Panc1 (cell line): ENCODE measurements at regions not wholly inside any gene's neighbourhood (a gene's known extent, or its start where the extent isn't known, plus 50 kb on each side); places are given as distances from the start of the nearest gene placed in this dataset.

ENCODE experiments used
- ATAC-seq: fragments of 200-7000 bp; cut with Tn5 transposase; 2 replicates; pipeline ENCODE4 v1.9.1; 2020; ENCODE audit warnings: mild to moderate bottlenecking, moderate library complexity
- BruUV-seq: library from RNA; stranded (reverse); fragments of 400-500 nt; replicated peaks from 2 replicates; lab custom pipeline; 2021; lab: Mats Ljungman, UMichigan
- CTCF ChIA-PET: fragments of 300-600 bp; sonication (Branson Sonifier 250); formaldehyde crosslinking; loops from one replicate; lab custom pipeline; 2022; ENCODE audit warnings: antibody characterized with exemption; lab: Charles Lee
- POLR2A ChIA-PET: fragments of 300-600 bp; sonication (Branson Sonifier 250); formaldehyde crosslinking; loops from one replicate; lab custom pipeline; 2022; ENCODE audit warnings: antibody characterized with exemption; lab: Charles Lee
- DNase-seq: peaks from one replicate; pipeline ENCODE4 v3.0.0-alpha.2; 2010; ENCODE audit warnings: low read depth, low spot score
- H3K27ac ChIP-seq: 2 replicates; pipeline ENCODE4 v1.5.1; 2011; ENCODE audit warnings: mild to moderate bottlenecking, low read length, inconsistent platforms
- H3K27me3 ChIP-seq: fragments of 200-500 bp; sonication (Bioruptor generic); 2 replicates; pipeline ENCODE4 v1.6.0; 2014; ENCODE audit warnings: low read length, inconsistent platforms; ENCODE audit not compliant: control insufficient read depth, insufficient read depth
- H3K36me3 ChIP-seq: fragments of 200-500 bp; sonication (Bioruptor generic); 2 replicates; pipeline ENCODE4 v1.5.1; 2014; ENCODE audit warnings: inconsistent platforms, mild to moderate bottlenecking, low read length, moderate library complexity; ENCODE audit not compliant: control insufficient read depth, insufficient read depth
- H3K4me1 ChIP-seq: 2 replicates; pipeline ENCODE4 v1.5.1; 2011; ENCODE audit warnings: inconsistent platforms, mild to moderate bottlenecking, low read length, moderate library complexity; ENCODE audit not compliant: control insufficient read depth, insufficient read depth
- H3K4me3 ChIP-seq, 2 experiments: 2 replicates each; pipeline ENCODE4 v1.5.1; 2011 to 2012; ENCODE audit warnings: low read depth in 2 of 2, low read length in 2 of 2, mild to moderate bottlenecking in 2 of 2, inconsistent platforms in 1 of 2, moderate library complexity in 1 of 2
- H3K9me3 ChIP-seq: fragments of 200-500 bp; sonication (Bioruptor generic); 2 replicates; pipeline ENCODE4 v1.5.1; 2014; ENCODE audit warnings: low read depth, mild to moderate bottlenecking, inconsistent platforms, low read length, moderate library complexity; ENCODE audit not compliant: control insufficient read depth, insufficient read depth
- POLR2AphosphoS5 ChIP-seq: IDR thresholded peaks from 2 replicates; pipeline ENCODE4 v1.6.1; 2012; ENCODE audit warnings: mild to moderate bottlenecking, low read depth, low read length, moderate library complexity
- SIN3A ChIP-seq: IDR thresholded peaks from 2 replicates; pipeline ENCODE4 v1.6.1; 2012; ENCODE audit warnings: low read depth, mild to moderate bottlenecking, low read length, moderate library complexity, borderline replicate concordance; ENCODE audit not compliant: insufficient read depth
- TCF7L2 ChIP-seq: IDR thresholded peaks from 2 replicates; pipeline ENCODE4 v1.6.1; 2011; ENCODE audit warnings: mild to moderate bottlenecking, low read depth, low read length, inconsistent platforms
- in situ Hi-C: cut with HindIII; loops from 2 replicates; pipeline ENCODE4 v1.10.0; 2016; ENCODE audit warnings: low sequenced_read_pairs, low pct_unique_long_range_greater_than_20kb
- intact Hi-C: fragments of 100-400 bp; cut with micrococcal nuclease; formaldehyde crosslinking; loops from one replicate; pipeline ENCODE4 v1.10.0; 2022; ENCODE audit not compliant: unreplicated experiment
- TF ChIP-seq, protein P1 (sequence below), 2 experiments: IDR thresholded peaks; 2 replicates each; pipeline ENCODE4 v1.6.1; 2011 to 2012; ENCODE audit warnings: low read depth in 2 of 2, control low read depth in 1 of 2, low read length in 1 of 2, mild to moderate bottlenecking in 1 of 2, moderate library complexity in 1 of 2; ENCODE audit not compliant: insufficient read depth in 1 of 2
- TF ChIP-seq, protein P2 (sequence below): fragments of 450-650 bp; IDR thresholded peaks from 2 replicates; pipeline ENCODE4 v1.5.1; 2017; ENCODE audit warnings: mild to moderate bottlenecking

DNA sequence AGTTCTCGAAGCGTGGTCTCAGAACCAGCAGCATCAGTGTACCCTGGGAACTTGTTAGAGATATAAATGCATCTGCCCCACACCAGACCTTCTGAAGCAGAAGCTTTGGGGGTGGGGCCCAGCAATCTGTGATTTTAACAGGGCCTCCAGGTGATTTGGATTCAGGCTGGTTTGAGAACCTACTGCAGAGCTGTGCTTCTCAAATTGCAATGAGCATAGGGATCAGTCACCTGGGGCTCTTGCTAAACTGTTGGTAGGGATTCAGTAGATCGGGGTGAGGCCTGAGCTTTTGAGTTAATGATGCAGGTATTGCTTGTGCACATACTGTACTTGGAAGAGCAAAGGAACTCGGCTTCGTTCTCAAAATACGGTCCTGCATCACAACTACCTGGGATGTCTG, 243.6 kb upstream of the PODXL start:
- in situ Hi-C loops: no loop called here
- H3K27ac ChIP-seq: no peak overlapping the region
- ATAC-seq (no peak), DNase-seq (no peak)
- no peak overlapping the region for H3K4me3 ChIP-seq
- POLR2A ChIA-PET: no interaction called here
- H3K27me3 ChIP-seq: peaks cover 4% of the 10 kb centered on the region
- CTCF ChIA-PET: no interaction called here
- no TSS peak for BruUV-seq
- no peaks in the 10 kb centered on the region for H3K9me3 ChIP-seq
- intact Hi-C loops: no loop called here
- TF ChIP-seq TCF7L2: no peak
- no peak for TF ChIP-seq SIN3A
- TF ChIP-seq, protein P1, sequence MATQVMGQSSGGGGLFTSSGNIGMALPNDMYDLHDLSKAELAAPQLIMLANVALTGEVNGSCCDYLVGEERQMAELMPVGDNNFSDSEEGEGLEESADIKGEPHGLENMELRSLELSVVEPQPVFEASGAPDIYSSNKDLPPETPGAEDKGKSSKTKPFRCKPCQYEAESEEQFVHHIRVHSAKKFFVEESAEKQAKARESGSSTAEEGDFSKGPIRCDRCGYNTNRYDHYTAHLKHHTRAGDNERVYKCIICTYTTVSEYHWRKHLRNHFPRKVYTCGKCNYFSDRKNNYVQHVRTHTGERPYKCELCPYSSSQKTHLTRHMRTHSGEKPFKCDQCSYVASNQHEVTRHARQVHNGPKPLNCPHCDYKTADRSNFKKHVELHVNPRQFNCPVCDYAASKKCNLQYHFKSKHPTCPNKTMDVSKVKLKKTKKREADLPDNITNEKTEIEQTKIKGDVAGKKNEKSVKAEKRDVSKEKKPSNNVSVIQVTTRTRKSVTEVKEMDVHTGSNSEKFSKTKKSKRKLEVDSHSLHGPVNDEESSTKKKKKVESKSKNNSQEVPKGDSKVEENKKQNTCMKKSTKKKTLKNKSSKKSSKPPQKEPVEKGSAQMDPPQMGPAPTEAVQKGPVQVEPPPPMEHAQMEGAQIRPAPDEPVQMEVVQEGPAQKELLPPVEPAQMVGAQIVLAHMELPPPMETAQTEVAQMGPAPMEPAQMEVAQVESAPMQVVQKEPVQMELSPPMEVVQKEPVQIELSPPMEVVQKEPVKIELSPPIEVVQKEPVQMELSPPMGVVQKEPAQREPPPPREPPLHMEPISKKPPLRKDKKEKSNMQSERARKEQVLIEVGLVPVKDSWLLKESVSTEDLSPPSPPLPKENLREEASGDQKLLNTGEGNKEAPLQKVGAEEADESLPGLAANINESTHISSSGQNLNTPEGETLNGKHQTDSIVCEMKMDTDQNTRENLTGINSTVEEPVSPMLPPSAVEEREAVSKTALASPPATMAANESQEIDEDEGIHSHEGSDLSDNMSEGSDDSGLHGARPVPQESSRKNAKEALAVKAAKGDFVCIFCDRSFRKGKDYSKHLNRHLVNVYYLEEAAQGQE (IDR thresholded peaks at IDR 0.05; ENCODE audit: insufficient read depth in 1 of 2, low read depth in 2 of 2, low read length in 1 of 2): no peak
- no peak for TF ChIP-seq POLR2AphosphoS5
- TF ChIP-seq, protein P2, sequence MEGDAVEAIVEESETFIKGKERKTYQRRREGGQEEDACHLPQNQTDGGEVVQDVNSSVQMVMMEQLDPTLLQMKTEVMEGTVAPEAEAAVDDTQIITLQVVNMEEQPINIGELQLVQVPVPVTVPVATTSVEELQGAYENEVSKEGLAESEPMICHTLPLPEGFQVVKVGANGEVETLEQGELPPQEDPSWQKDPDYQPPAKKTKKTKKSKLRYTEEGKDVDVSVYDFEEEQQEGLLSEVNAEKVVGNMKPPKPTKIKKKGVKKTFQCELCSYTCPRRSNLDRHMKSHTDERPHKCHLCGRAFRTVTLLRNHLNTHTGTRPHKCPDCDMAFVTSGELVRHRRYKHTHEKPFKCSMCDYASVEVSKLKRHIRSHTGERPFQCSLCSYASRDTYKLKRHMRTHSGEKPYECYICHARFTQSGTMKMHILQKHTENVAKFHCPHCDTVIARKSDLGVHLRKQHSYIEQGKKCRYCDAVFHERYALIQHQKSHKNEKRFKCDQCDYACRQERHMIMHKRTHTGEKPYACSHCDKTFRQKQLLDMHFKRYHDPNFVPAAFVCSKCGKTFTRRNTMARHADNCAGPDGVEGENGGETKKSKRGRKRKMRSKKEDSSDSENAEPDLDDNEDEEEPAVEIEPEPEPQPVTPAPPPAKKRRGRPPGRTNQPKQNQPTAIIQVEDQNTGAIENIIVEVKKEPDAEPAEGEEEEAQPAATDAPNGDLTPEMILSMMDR: no peak
- no peaks in the 10 kb centered on the region for H3K4me1 ChIP-seq
- H3K36me3 ChIP-seq: no peaks in the 10 kb centered on the region

DNA sequence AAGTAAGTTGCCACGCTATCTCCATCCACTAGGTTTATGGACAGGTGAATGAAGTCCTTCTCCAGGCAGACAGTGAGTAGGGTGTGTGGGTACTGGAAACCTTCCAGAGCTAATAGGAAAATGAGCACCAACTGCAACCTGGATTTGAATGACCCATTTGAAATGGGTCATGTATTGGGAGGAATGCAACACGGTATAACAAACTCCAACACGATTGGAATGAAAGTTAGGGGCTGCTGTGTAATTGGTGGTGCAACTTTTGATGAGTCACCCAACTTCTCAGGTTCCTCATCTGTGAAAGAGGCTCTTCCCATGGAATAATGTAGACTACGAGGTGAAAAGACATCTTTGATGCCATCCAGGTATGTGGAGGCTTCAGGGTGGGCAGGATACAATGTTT, 241.4 kb upstream of the PODXL start:
- no peak for ATAC-seq
- no peak overlapping the region for H3K4me3 ChIP-seq
- in situ Hi-C loops: no loop called here
- no TSS peak for BruUV-seq
- no peak for DNase-seq
- POLR2A ChIA-PET: no interaction called here
- no peaks in the 10 kb centered on the region for H3K4me1 ChIP-seq
- CTCF ChIA-PET: no interaction called here
- TF ChIP-seq TCF7L2 (no peak), SIN3A (no peak), POLR2AphosphoS5 (no peak)
- TF ChIP-seq, protein P1 (IDR thresholded peaks at IDR 0.05; ENCODE audit: insufficient read depth in 1 of 2, low read depth in 2 of 2, low read length in 1 of 2): no peak
- TF ChIP-seq, protein P2: no peak
- H3K27ac ChIP-seq: no peak overlapping the region
- H3K36me3 ChIP-seq: no peaks in the 10 kb centered on the region
- peaks cover 4% of the 10 kb centered on the region for H3K27me3 ChIP-seq
- intact Hi-C loops: no loop called here
- no peaks in the 10 kb centered on the region for H3K9me3 ChIP-seq
